ENCODE measurements at regions not wholly inside any gene's neighbourhood (a gene's known extent, or its start where the extent isn't known, plus 50 kb on each side); places are given as distances from the start of the nearest gene placed in this dataset.

DNA sequence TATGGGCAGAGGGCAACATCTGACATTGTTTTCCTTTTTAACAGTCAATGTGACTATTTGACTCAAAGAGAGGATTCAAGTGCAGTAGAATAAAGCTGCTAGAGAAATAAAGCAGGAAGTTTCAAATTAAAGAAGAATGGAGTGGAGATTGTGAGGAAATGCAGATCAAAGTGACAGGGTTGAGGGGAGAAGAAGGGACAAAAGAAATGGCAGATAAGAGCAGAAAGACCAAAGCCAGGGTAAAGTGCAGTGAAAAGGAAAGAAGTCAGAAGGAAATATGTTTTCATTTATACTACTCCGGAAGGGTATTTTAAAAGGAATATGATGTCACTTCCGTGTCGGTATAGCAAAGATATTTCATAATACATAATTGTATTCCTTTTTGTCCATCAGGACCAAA, 297.5 kb upstream of the CRIM1 start:
- Histone ChIP-seq H3K27me3 (no peaks in the 10 kb centered on the region), H3K4me3 (ENCODE audit: low read depth, low read length) (no peak overlapping the region), H3K4me1 (no peaks in the 10 kb centered on the region), H3K9me3 (no peaks in the 10 kb centered on the region), H3K36me3 (no peaks in the 10 kb centered on the region)
- DNase-seq = no peak
- TF ChIP-seq, protein P1, sequence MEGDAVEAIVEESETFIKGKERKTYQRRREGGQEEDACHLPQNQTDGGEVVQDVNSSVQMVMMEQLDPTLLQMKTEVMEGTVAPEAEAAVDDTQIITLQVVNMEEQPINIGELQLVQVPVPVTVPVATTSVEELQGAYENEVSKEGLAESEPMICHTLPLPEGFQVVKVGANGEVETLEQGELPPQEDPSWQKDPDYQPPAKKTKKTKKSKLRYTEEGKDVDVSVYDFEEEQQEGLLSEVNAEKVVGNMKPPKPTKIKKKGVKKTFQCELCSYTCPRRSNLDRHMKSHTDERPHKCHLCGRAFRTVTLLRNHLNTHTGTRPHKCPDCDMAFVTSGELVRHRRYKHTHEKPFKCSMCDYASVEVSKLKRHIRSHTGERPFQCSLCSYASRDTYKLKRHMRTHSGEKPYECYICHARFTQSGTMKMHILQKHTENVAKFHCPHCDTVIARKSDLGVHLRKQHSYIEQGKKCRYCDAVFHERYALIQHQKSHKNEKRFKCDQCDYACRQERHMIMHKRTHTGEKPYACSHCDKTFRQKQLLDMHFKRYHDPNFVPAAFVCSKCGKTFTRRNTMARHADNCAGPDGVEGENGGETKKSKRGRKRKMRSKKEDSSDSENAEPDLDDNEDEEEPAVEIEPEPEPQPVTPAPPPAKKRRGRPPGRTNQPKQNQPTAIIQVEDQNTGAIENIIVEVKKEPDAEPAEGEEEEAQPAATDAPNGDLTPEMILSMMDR (IDR thresholded peaks at IDR 0.05; ENCODE audit: low read depth, low read length) = no peak

DNA sequence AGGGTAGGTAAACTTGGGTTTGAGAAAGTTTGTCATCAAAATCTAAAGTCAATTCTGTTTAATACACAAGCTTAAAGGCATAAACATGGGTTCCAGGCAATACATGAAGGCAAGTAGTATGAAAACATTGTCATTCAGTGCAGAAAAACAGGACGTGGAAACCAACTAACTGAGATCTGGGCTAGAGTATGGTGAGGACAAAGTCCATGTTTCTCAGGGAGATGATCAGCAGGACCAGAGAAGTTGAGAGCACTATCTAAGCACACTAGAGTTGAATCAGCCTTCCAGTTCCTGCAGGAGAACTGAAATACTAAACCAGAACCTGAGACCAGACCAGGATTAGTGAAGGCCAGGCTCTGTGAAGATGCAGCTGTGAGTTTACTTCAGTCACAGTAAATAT, 302.8 kb upstream of the CRIM1 start:
- TF ChIP-seq, protein P1 (IDR thresholded peaks at IDR 0.05; ENCODE audit: low read depth, low read length) = no peak
- H3K9me3 ChIP-seq = no peaks in the 10 kb centered on the region

DNA sequence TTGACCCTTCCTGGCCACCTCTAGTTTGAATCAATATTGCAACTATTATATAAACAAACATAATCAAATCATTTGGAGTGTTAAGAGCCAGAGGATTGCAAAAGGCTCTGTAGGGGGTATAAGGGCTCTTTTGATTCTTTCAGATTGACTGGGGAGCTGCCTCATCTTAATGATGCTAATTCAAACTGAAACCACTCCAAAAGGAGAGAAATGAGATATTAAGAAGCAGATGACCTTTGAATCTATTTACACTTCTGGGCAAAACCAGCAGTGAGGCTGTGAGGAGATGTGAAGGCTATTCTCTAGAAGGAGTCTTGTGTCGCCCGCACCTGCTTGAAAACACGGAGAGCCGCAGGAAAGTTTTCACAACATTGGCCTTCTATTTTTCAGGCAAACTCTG, 311.2 kb upstream of the CRIM1 start:
- no peaks in the 10 kb centered on the region for H3K36me3 ChIP-seq
- TF ChIP-seq, protein P1 (IDR thresholded peaks at IDR 0.05; ENCODE audit: low read depth, low read length) = no peak
- no peaks in the 10 kb centered on the region for H3K27me3 ChIP-seq
- no peaks in the 10 kb centered on the region for H3K4me1 ChIP-seq
- no peak for DNase-seq
- H3K4me3 ChIP-seq (ENCODE audit: low read depth, low read length) = no peak overlapping the region
- H3K9me3 ChIP-seq = no peaks in the 10 kb centered on the region; the same call in none of the 2 replicates

More for the DNA sequence above, 302.8 kb upstream of the CRIM1 start:
- H3K27me3 ChIP-seq = no peaks in the 10 kb centered on the region
- H3K4me3 ChIP-seq (ENCODE audit: low read depth, low read length) = no peak overlapping the region
- no peak for DNase-seq
- no peaks in the 10 kb centered on the region for H3K36me3 ChIP-seq
- H3K4me1 ChIP-seq = no peaks in the 10 kb centered on the region

DNA sequence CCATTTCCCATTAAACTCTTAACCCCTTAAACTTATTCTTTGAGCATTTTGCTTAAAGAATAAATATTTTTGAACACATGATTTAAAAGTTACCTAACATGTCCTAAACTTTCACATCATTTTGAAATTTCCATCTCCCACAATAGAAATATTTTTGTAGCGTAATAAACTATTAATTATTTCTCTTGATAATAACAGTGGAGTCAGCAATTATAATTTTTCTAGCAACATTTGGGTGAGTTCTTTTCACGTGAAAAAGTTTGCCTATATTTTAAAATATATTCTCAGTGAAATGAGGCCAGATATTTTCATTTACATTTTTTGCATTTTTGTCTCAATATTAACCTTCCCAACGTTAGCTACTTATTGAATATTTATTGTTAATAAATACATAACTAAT, 320.4 kb upstream of the CRIM1 start:
- H3K4me1 ChIP-seq = no peaks in the 10 kb centered on the region
- H3K27me3 ChIP-seq = no peaks in the 10 kb centered on the region
- no peaks in the 10 kb centered on the region for H3K36me3 ChIP-seq
- H3K9me3 ChIP-seq = no peaks in the 10 kb centered on the region
- H3K4me3 ChIP-seq (ENCODE audit: low read depth, low read length) = no peak overlapping the region
- no peak for DNase-seq
- TF ChIP-seq, protein P1 (IDR thresholded peaks at IDR 0.05; ENCODE audit: low read depth, low read length) = no peak

DNA sequence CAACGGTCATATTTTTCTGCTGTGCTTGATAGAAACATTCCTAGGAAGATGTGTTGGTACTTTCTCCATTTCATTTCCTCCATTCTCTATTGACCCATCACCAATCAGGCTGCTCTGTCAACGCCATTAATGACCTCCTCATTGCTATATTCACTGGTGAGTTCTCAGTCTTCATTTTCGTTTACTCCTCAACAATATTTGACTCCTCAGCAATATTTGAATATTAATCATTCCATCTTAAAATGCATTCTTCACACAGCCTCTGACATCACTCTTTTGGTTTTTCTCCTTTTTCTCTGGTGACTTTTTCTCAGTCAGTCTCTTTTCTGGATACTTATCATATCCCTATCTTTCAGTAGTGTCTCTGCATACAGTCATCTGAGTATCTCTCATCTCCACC, 323.5 kb upstream of the CRIM1 start:
- H3K27me3 ChIP-seq = no peaks in the 10 kb centered on the region
- TF ChIP-seq, protein P1 (IDR thresholded peaks at IDR 0.05; ENCODE audit: low read depth, low read length) = no peak
- H3K4me3 ChIP-seq (ENCODE audit: low read depth, low read length) = no peak overlapping the region
- no peaks in the 10 kb centered on the region for H3K36me3 ChIP-seq
- no peak for DNase-seq
- H3K9me3 ChIP-seq = no peaks in the 10 kb centered on the region
- H3K4me1 ChIP-seq = no peaks in the 10 kb centered on the region

DNA sequence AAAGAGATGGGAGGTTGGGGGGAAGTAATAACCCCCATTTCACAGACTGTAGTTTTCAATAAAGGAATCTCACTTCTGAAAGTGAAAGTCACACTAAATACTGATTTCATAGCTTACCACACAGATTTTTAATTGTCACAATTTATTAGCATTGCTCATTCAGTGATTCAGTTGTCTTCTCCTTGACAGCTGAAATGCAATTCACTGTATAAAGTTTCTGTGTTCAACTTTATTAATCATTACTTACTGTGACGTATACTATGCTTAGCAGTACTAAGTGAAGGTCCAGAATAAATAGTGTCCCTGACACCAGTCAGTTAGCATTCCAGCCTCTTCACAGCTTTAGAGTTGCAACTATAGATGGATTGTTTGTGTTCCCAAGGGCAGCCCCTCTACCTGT, 324.1 kb upstream of the CRIM1 start:
- TF ChIP-seq, protein P1 (IDR thresholded peaks at IDR 0.05; ENCODE audit: low read depth, low read length) = no peak
- Histone ChIP-seq H3K36me3 (no peaks in the 10 kb centered on the region), H3K4me1 (no peaks in the 10 kb centered on the region), H3K4me3 (ENCODE audit: low read depth, low read length) (no peak overlapping the region), H3K9me3 (no peaks in the 10 kb centered on the region), H3K27me3 (no peaks in the 10 kb centered on the region)
- no peak for DNase-seq
